GM23338 (cell line): ENCODE measurements at regions not wholly inside any gene's neighbourhood (a gene's known extent, or its start where the extent isn't known, plus 50 kb on each side); places are given as distances from the start of the nearest gene placed in this dataset.

Experiments used
- ATAC-seq: fragments of 200-7000 bp; cut with Tn5 transposase; 3 replicates; pipeline ENCODE4 v1.9.1; 2020
- DNase-seq: peaks from one replicate; pipeline ENCODE4 v3.0.0-alpha.2; 2015; ENCODE audit warnings: low spot score
- H2AFZ ChIP-seq: fragments of 200-600 bp; sonication (generic); 2 replicates; pipeline ENCODE4 v1.8.0; 2016; ENCODE audit warnings: antibody characterized with exemption, mild to moderate bottlenecking, moderate library complexity
- H3F3A ChIP-seq: fragments of 200-600 bp; sonication (generic); replicated peaks from 2 replicates; pipeline ENCODE4 v1.8.0; 2017; ENCODE audit warnings: antibody characterized with exemption, mixed run types, low read depth
- H3K27ac ChIP-seq: fragments of 200-600 bp; sonication (generic); 2 replicates; pipeline ENCODE4 v1.6.1; 2016; ENCODE audit warnings: low read depth
- H3K27me3 ChIP-seq: fragments of 200-600 bp; sonication (generic); 2 replicates; pipeline ENCODE4 v1.8.0; 2016; ENCODE audit warnings: mild to moderate bottlenecking, mixed run types, moderate library complexity; ENCODE audit not compliant: insufficient read depth
- H3K36me3 ChIP-seq: fragments of 200-600 bp; sonication (generic); 2 replicates; pipeline ENCODE4 v1.8.0; 2016; ENCODE audit warnings: mild to moderate bottlenecking; ENCODE audit not compliant: insufficient read depth
- H3K4me1 ChIP-seq: fragments of 200-600 bp; sonication (generic); 2 replicates; pipeline ENCODE4 v1.8.0; 2016; ENCODE audit warnings: mild to moderate bottlenecking, moderate library complexity; ENCODE audit not compliant: insufficient read depth
- H3K4me2 ChIP-seq: fragments of 200-600 bp; sonication (generic); 2 replicates; pipeline ENCODE4 v1.7.1; 2017; ENCODE audit warnings: mixed run types
- H3K4me3 ChIP-seq: fragments of 200-600 bp; sonication (generic); 2 replicates; pipeline ENCODE4 v1.6.1; 2016; ENCODE audit warnings: mixed run types
- H3K79me2 ChIP-seq: fragments of 200-600 bp; sonication (generic); replicated peaks from 2 replicates; pipeline ENCODE4 v1.8.0; 2017; ENCODE audit warnings: mild to moderate bottlenecking; ENCODE audit not compliant: insufficient read depth
- H3K9me2 ChIP-seq: fragments of 200-600 bp; sonication (generic); 2 replicates; pipeline ENCODE4 v1.8.0; 2017; ENCODE audit not compliant: insufficient read depth
- H4K20me1 ChIP-seq: fragments of 200-600 bp; sonication (generic); replicated peaks from 2 replicates; pipeline ENCODE4 v1.8.0; 2017; ENCODE audit warnings: mild to moderate bottlenecking; ENCODE audit not compliant: insufficient read depth
- H3K27ac Mint-ChIP-seq: 2 replicates; pipeline ENCODE4 v1.8.0; 2020; ENCODE audit warnings: inconsistent platforms, mild to moderate bottlenecking, moderate library complexity, mixed read lengths
- H3K27me3 Mint-ChIP-seq: 3 replicates; pipeline ENCODE4 v1.8.0; 2022; ENCODE audit warnings: low read depth, mild to moderate bottlenecking, moderate library complexity, mixed read lengths, inconsistent platforms; ENCODE audit not compliant: insufficient read depth, poor library complexity
- H3K36me3 Mint-ChIP-seq: 3 replicates; pipeline ENCODE4 v1.8.0; 2021; ENCODE audit warnings: low read depth, mild to moderate bottlenecking, inconsistent platforms, moderate library complexity, mixed read lengths
- H3K4me1 Mint-ChIP-seq: 3 replicates; pipeline ENCODE4 v1.8.0; 2020; ENCODE audit warnings: mild to moderate bottlenecking, inconsistent platforms, mixed read lengths
- H3K4me3 Mint-ChIP-seq: 3 replicates; pipeline ENCODE4 v1.8.0; 2021; ENCODE audit warnings: moderate library complexity, mild to moderate bottlenecking, inconsistent platforms, mixed read lengths
- H3K9me3 Mint-ChIP-seq: 3 replicates; pipeline ENCODE4 v1.8.0; 2020; ENCODE audit warnings: moderate library complexity, mild to moderate bottlenecking, inconsistent platforms, mixed read lengths
- JUNB ChIP-seq: IDR thresholded peaks from one replicate; pipeline ENCODE4 v1.6.1; 2016; ENCODE audit warnings: antibody characterized with exemption; ENCODE audit not compliant: unreplicated experiment
- NANOG ChIP-seq: IDR thresholded peaks from 2 replicates; pipeline ENCODE4 v1.6.1; 2016; ENCODE audit warnings: antibody characterized with exemption, borderline replicate concordance
- ZNF462 ChIP-seq: fragments of 250-450 bp; sonication (Bioruptor Pico); IDR thresholded peaks from 2 replicates; pipeline ENCODE4 v1.5.0; 2020; ENCODE audit warnings: mild to moderate bottlenecking, moderate library complexity

- TF ChIP-seq JUNB (no peak), ZNF462 (no peak)
These were observed 77.0 kb downstream of the TFPI2 start (continued) for GRCh38 chr7:93813514-93813913.

- H3K4me3 ChIP-seq: no peak overlapping the region
- TF ChIP-seq ZNF462 (no peak), NANOG (no peak), JUNB (no peak)
- Mint-ChIP-seq H3K4me3 (no peak overlapping the region), H3K36me3 (no peaks in the 10 kb centered on the region; the same call in 2 of the 3 replicates), H3K27ac (no peak overlapping the region), H3K9me3 (no peaks in the 10 kb centered on the region), H3K27me3 (no peaks in the 10 kb centered on the region), H3K4me1 (peaks cover 4% of the 10 kb centered on the region; the same call in 2 of the 3 replicates)
- no peaks in the 10 kb centered on the region; the same call in 1 of the 2 replicates for H3K9me2 ChIP-seq
- no peaks in the 10 kb centered on the region for H3F3A ChIP-seq
- H3K4me1 ChIP-seq: peaks cover 3% of the 10 kb centered on the region
- no peaks in the 10 kb centered on the region for H4K20me1 ChIP-seq
- no peaks in the 10 kb centered on the region for H3K79me2 ChIP-seq
- H3K27me3 ChIP-seq: no peaks in the 10 kb centered on the region
- no peak overlapping the region for H3K27ac ChIP-seq
- ATAC-seq: no peak
- H3K36me3 ChIP-seq: no peaks in the 10 kb centered on the region
- no peak overlapping the region for H2AFZ ChIP-seq
- no peak for DNase-seq
- H3K4me2 ChIP-seq: no peak overlapping the region
These were observed 78.5 kb downstream of the TFPI2 start for GRCh38 chr7:93812061-93812460.
